Neural cell (in vitro differentiated cells): ENCODE measurements at regions not wholly inside any gene's neighbourhood (a gene's known extent, or its start where the extent isn't known, plus 50 kb on each side); places are given as distances from the start of the nearest gene placed in this dataset.

Experiments
- TF ChIP-seq, protein P1 (sequence below): fragments of 450-650 bp; IDR thresholded peaks from 2 replicates; pipeline ENCODE4 v1.5.1; 2014; ENCODE audit warnings: antibody characterized with exemption, mild to moderate bottlenecking, moderate library complexity; ENCODE audit not compliant: poor library complexity, severe bottlenecking
- TF ChIP-seq, protein P2 (sequence below): IDR thresholded peaks from 2 replicates; pipeline ENCODE4 v1.6.1; 2012; ENCODE audit warnings: borderline replicate concordance

DNA sequence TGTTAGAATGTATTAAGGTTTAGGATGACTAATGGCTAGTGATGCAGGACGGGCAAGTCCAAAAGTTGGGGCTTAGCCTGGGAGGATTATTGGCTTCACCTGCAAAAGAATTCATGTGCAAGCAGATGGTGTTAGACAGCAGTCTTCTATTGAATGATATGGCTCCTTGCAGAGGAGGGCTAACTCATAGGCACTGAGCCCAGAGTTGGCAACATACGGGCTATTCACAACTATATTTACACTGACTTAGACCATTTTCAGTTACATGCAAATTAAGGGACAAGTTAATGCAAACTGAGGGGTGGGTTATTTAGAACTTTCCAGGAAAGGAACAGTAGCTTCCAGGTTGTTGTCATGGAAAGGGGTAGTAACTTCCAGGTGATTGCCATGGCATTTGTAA lies 1017.1 kb upstream of the EEF2KMT start:
- TF ChIP-seq, protein P1, sequence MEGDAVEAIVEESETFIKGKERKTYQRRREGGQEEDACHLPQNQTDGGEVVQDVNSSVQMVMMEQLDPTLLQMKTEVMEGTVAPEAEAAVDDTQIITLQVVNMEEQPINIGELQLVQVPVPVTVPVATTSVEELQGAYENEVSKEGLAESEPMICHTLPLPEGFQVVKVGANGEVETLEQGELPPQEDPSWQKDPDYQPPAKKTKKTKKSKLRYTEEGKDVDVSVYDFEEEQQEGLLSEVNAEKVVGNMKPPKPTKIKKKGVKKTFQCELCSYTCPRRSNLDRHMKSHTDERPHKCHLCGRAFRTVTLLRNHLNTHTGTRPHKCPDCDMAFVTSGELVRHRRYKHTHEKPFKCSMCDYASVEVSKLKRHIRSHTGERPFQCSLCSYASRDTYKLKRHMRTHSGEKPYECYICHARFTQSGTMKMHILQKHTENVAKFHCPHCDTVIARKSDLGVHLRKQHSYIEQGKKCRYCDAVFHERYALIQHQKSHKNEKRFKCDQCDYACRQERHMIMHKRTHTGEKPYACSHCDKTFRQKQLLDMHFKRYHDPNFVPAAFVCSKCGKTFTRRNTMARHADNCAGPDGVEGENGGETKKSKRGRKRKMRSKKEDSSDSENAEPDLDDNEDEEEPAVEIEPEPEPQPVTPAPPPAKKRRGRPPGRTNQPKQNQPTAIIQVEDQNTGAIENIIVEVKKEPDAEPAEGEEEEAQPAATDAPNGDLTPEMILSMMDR: no peak
- TF ChIP-seq, protein P2, sequence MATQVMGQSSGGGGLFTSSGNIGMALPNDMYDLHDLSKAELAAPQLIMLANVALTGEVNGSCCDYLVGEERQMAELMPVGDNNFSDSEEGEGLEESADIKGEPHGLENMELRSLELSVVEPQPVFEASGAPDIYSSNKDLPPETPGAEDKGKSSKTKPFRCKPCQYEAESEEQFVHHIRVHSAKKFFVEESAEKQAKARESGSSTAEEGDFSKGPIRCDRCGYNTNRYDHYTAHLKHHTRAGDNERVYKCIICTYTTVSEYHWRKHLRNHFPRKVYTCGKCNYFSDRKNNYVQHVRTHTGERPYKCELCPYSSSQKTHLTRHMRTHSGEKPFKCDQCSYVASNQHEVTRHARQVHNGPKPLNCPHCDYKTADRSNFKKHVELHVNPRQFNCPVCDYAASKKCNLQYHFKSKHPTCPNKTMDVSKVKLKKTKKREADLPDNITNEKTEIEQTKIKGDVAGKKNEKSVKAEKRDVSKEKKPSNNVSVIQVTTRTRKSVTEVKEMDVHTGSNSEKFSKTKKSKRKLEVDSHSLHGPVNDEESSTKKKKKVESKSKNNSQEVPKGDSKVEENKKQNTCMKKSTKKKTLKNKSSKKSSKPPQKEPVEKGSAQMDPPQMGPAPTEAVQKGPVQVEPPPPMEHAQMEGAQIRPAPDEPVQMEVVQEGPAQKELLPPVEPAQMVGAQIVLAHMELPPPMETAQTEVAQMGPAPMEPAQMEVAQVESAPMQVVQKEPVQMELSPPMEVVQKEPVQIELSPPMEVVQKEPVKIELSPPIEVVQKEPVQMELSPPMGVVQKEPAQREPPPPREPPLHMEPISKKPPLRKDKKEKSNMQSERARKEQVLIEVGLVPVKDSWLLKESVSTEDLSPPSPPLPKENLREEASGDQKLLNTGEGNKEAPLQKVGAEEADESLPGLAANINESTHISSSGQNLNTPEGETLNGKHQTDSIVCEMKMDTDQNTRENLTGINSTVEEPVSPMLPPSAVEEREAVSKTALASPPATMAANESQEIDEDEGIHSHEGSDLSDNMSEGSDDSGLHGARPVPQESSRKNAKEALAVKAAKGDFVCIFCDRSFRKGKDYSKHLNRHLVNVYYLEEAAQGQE: no peak
